AG10803 (cell line): ENCODE measurements at regions not wholly inside any gene's neighbourhood (a gene's known extent, or its start where the extent isn't known, plus 50 kb on each side); places are given as distances from the start of the nearest gene placed in this dataset.
"Not testable (repeated sequence)": the region's sequence is repeated elsewhere in the genome, so short reads cannot be mapped to it uniquely, and the experiment has no call there.

ENCODE experiments used
- DNase-seq: peaks from one replicate; pipeline ENCODE4 v3.0.0; 2010; ENCODE audit warnings: low read depth
- H3K4me3 ChIP-seq: 2 replicates; pipeline ENCODE4 v1.5.1; 2011; ENCODE audit warnings: mild to moderate bottlenecking, low read length, control low read depth
- TF ChIP-seq, protein P1 (sequence below): conservative IDR thresholded peaks from 2 replicates; pipeline ENCODE4 v1.5.1; 2011; ENCODE audit warnings: mild to moderate bottlenecking, low read length, control low read depth, inconsistent platforms

- DNase-seq, result no peak
- TF ChIP-seq, protein P1, sequence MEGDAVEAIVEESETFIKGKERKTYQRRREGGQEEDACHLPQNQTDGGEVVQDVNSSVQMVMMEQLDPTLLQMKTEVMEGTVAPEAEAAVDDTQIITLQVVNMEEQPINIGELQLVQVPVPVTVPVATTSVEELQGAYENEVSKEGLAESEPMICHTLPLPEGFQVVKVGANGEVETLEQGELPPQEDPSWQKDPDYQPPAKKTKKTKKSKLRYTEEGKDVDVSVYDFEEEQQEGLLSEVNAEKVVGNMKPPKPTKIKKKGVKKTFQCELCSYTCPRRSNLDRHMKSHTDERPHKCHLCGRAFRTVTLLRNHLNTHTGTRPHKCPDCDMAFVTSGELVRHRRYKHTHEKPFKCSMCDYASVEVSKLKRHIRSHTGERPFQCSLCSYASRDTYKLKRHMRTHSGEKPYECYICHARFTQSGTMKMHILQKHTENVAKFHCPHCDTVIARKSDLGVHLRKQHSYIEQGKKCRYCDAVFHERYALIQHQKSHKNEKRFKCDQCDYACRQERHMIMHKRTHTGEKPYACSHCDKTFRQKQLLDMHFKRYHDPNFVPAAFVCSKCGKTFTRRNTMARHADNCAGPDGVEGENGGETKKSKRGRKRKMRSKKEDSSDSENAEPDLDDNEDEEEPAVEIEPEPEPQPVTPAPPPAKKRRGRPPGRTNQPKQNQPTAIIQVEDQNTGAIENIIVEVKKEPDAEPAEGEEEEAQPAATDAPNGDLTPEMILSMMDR, result no peak
- H3K4me3 ChIP-seq, result no peak overlapping the region
Observed at GRCh38 chr1:99501871-99502270, 144.0 kb upstream of the PALMD start.

GRCh38 chr1:99502400-99502799, 143.5 kb upstream of the PALMD start:
- no peak for DNase-seq
- TF ChIP-seq, protein P1, result no peak

GRCh38 chr1:99503276-99503747, 142.6 kb upstream of the PALMD start:
- H3K4me3 ChIP-seq, result no peak overlapping the region
- TF ChIP-seq, protein P1, result no peak
- DNase-seq, result peak; percentile 76

More at GRCh38 chr1:99502400-99502799, 143.5 kb upstream of the PALMD start:
- H3K4me3 ChIP-seq, result no peak overlapping the region

GRCh38 chr1:99504287-99504686, 141.6 kb upstream of the PALMD start:
- no peak for DNase-seq
- TF ChIP-seq, protein P1, result no peak
- no peak overlapping the region for H3K4me3 ChIP-seq

DNA sequence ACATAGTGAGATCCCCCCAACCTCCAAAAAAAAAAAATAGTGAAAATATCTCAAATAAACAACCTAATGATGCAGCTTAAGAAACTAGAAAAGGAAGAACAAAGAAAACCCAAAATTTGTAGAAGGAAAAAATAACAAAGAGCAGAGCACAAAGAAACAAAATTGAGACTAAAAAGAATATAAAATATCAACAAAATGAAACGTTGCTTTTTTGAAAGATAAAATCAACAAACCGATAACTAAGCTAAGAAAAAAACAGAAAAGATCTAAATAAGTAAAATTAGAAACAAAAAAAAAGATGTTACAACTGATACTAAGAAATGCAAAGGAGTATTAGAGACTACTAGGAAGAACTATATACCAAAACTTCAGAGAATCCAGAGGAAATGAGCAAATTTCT, 139.3 kb upstream of the PALMD start:
- TF ChIP-seq, protein P1, result no peak
- no peak overlapping the region for H3K4me3 ChIP-seq
- DNase-seq, result no peak

GRCh38 chr1:99507446-99507845, 138.5 kb upstream of the PALMD start:
- H3K4me3 ChIP-seq, DNase-seq: not testable (repeated sequence)

GRCh38 chr1:99507906-99508732, 137.8 kb upstream of the PALMD start:
- no peak overlapping the region for H3K4me3 ChIP-seq
- TF ChIP-seq, protein P1, result no peak
- DNase-seq, result no peak

DNA sequence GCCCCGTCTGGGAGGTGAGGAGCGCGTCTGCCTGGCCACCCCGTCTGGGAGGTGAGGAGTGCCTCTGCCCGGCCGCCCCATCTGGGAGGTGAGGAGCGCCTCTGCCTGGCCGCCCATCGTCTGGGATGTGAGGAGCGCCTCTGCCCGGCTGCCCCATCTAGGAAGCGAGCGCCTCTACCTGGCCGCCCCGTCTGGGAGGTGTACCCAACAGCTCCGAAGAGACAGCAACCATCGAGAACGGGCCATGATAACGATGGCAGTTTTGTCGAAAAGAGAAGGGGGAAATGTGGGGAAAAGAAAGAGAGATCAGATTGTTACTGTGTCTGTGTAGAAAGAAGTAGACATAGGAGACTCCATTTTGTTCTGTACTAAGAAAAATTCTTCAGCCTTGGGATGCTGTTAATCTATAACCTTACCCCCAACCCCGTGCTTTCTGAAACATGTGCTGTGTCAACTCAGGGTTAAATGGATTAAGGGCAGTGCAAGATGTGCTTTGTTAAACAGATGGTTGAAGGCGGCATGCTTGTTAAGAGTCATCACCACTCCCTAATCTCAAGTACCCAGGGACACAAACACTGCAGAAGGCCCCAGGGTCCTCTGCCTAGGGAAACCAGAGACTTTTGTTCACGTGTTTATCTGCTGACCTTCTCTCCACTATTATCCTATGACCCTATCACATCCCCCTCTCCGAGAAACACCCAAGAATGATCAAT, 137.0 kb upstream of the PALMD start:
- H3K4me3 ChIP-seq, DNase-seq: not testable (repeated sequence)

DNA sequence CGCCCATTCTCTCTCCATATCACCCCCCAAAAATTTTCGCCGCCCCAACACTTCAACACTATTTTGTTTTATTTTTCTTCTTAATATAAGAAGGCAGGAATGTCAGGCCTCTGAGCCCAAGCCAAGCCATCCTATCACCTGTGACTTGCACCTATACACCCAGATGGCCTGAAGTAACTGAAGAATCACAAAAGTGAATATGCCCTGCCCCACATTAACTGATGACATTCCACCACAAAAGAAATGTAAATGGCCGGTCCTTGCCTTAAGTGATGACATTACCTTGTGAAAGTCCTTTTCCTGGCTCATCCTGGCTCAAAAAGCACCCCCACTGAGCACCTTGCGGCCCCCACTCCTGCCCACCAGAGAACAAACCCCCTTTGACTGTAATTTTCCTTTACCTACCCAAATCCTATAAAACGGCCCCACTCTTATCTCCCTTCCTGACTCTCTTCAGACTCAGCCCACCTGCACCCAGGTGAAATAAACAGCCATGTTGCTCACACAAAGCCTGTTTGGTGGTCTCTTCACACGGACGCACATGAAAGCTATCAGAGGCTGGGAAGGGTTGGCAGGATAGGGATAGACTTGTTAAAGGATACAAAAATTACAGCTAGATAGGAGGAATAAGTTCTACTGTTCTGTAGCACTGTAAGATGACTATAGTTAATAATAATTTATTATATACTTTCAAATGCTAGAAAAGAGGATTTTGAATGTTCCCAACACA, 130.9 kb upstream of the PALMD start:
- DNase-seq, H3K4me3 ChIP-seq: not testable (repeated sequence)
